ENCODE measurements at regions not wholly inside any gene's neighbourhood (a gene's known extent, or its start where the extent isn't known, plus 50 kb on each side); places are given as distances from the start of the nearest gene placed in this dataset.

DNA sequence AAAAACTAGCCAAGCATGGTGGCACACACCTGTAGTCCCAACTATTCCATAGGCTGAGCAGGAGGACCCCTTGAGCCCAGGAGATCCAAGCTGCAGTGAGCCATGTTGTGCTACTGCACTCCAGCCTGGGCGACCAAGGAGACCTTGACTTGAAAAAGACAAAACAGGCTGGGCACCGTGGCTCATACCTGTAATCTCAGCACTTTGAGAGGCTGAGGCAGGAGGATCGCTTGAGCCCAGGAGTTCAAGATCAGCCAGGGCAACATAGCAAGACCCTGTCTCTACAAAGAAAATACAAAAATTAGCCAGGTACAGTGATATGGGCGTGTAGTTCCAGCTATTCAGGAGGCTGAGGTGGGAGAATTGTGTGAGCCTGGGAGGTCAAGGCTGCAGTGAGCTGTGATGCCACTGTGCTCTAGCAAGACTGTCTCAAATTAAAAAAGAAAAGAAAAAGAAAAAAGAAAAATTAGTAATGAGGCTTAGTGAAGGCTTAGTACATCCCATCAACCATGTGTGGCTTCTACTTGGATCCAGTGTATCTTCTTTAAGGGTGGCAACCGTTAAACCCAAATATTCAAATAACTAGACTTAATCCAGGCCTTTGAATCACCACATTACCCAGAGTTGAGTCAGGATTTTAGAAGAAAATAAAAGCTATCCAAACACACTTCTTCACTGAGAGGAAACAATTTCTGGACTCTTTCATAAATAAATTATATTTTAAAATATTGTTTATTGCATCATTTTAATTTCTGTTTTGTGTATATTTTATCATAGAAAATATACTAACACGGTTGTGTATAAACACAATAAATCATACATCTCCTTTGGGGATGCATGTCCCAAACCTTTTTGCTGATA, 74.3 kb upstream of the RAB4A start:
- DNase-seq: no peak

DNA sequence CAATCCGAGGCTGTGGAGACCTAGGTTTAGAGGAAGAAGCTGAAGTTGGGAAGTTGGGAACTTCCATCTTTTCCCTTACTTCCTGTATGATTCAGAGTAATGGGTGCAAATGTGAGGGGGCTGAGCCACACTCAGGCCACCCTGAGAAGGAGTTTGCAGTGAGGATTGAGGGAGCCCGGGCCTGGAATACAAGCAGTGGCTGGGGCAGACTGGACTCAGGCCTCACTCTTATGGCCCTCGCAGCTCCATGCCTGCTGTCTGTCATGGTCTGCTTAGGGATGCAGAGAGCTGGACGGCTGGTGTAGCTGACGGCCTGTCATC, 73.7 kb upstream of the RAB4A start:
- no peak for DNase-seq

DNA sequence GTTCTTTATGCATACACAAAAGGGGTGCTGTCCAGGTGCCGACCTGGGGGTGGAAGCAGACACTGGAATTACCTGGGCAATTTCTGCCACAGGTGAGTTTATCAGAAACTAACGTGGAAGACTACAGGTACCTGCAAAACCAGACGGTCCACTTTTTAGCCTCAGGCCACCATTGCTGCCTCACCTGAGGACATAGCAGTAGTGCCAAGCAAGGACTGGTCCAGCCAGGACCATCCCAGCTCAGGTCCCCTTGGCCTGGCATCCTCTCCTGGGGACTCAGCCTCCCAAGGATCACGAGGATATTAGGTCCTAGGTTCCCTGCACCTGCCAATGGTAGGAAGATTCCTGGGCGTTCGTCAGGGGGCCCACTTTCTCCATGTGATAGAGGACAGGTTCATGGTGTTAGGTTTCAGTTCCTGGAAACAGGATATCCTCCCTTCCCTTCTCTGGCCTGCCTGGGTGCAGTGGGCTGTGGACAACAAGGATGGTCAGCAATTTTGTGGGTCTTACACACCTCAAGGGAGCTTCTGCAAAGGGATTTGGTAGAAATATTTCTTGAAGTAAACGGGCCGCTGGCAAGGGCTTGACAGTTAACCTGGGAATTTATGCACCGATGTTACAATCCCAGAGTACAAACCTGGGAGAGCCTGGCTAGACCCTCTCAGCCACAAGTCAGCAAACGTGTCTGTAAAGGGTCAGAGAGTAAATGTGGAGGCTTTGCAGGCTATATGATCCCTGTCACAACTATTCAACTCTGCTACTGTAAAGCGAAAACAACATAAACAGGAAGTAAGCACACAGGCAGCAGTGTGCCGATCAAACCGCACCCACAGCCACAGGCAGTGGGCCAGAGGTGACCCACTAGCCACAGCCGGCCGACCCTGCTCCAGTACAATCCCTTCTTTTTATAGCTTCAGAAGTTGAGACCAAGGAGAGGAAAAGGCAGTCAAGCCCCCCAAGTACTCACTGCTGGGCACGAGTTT, 71.4 kb upstream of the RAB4A start:
- no peak for DNase-seq

DNA sequence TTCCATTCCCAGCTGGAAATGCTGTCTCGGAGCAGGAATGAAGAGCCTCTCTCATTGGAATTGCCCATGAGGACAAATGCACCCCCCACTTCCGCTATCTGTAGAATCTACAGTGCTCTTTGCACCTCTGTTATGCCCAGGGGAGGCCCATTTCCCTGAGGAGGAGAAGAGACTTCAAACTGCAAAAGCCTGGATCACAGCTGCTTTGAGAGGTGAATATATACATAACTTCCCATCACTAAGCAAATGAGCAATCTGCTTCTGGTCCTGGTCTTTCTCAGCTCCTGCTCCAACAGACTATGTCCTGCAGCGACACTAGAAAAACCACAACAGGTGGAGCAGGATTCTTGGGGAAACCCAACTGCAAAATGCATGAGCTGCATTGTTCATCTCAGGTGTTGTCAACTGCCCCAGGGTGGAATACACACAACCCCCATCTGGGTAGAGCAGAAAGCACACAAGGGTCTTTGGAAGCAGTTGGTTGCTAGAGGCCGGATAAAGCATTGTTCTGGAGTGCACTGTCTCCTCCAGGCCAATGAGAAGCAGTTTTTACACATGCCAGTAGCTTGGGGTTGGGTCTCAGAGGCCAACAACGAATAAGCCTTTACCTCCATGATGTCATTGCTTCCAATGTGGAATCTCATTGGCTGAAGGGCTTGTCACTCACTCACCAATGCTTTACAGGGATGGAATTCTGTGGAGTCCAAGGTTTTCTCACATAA, 67.7 kb upstream of the RAB4A start:
- no peak for DNase-seq

DNA sequence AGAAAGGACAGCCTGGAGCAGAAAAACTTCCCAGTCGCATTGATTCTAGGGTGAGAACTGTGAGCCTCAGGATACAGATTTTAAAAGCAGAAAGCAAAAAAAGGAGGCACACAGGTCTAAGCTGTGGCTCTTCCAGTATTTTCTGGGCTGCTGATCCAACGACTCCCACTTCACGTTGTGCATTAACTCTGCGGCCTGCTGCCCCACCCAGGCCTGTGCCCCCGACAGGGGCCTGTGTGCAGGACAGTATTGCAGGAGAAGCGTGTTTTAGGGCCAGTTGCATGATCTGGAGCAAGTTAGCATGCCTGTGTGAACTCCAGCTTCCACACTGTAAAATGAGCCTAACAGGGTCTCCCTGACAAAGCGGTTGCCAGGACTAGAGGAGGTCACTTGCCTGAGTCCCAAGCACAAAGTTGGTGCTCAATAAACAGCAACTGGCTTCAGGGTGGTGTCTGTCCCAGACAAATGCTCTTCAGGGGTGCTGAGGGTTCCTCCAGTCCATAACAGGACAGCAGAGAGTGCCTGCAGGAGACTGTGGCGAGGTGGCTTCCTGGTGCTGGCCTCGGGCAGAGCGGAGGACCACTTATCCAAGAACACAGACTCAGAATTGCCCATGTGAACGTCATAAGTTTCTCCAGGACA, 66.8 kb upstream of the RAB4A start:
- no peak for DNase-seq

DNA sequence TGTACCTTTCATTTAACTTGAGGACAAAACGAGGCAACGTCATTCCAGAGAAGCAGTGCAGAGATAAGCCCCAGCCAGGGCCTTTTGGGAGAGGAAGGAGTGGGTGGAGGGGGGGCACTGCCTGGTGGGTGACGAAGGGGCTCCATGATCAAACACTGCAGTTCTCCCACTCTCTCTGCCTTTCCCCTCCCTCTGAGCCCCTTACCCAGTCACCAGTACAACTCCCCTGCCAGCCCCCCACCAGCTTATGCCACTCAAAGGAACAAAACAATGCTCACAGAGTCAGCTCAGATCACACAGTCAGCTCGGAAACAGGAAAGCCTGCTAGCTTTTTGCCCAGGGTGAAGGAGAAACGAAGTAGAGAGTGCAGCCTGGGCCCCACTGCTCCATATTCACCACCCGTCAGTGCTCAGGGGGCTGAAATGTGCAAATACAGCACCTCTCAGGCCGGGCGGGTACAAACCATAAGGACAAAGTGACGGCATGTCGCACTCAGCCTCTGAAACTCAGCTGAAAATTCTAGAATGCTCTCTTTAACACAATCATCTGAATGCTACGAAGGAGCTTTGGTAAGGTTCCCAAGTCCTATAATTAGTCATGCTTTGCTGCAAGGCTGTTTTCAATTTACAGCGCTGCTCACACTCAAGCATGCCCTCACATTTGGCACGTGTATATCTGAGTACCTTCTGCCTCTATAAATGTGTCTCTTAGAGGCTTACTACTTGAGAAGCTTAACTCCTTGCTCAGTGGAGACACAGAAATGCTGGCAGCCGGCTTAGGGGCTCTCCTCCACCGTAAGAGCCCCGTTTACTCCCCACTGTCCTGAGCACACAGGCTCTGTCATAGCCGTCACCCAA, 65.8 kb upstream of the RAB4A start:
- no peak for DNase-seq

DNA sequence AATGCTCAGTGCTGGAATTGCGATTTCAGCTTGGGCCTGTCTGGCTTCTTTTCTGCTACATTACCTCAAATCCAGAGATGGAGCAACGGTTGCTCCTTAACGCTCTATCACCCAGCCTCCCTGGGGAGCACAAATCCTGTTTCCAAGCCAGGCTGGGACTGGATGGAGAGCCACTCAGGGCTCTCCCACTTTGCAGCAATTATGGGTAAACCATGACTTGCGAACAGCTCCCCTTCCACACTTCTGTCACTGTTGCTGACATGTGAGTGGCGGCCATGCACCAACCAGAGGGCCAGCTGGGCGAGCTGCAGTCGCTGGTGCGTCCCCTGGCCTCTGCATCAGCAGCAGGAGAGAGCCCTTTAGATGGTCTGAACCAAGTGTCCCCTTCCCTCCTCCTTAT, 65.1 kb upstream of the RAB4A start:
- no peak for DNase-seq

DNA sequence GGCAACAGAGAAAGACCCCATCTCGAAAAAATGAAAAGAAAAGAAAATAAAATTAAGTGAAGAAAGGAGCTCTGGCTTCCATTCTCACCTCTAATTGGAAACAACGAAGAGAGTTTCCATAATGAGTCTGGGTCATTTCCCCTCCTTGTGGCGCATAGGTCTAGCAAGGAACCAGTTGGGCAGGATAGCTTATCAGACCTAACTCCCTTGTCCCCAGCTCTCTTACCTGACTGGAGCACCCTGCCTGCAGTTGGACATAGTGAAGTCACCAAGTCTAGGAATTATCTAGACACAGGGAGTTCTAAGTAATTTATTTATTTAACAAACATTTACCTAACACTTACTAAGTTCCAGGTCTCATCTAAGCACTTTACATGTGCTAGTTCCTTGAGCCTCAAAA, 63.0 kb upstream of the RAB4A start:
- no peak for DNase-seq

DNA sequence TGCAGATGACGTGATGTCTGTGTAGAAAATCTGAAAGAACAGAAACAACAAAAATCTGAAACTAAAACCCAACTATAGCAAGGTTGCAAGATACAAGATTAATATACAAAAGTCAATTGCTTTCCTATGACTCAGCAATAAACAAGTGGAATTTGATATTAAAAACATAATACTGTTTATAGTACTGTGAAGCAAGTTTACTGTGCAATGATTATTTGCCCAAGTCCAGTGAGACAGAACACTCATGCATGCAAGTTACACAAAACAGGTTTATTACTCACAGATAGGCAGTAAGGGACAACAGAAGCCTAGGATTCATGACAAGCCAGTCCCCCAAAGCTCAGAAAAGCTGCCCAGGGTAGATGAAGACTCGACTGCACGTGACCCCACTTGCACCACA, 62.4 kb upstream of the RAB4A start:
- DNase-seq: no peak

DNA sequence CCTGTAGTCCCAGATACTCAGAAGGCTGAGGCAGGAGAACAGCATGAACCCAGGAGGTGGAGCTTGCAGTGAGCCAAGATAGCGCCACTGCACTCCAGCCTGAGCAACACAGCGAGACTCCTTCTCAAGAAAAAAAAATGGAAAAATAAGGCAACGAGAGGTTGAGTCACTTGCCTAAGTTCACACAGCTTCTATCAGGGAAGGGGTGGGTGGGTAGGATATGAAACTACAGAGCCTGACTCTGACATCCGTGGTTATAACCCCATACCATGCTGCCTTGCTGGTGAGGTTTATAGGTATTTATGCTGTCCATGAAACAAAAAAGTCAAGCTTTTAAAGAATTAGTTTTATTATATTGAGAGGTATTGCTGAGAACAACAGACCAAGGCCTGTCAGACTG, 61.5 kb upstream of the RAB4A start:
- no peak for DNase-seq

DNA sequence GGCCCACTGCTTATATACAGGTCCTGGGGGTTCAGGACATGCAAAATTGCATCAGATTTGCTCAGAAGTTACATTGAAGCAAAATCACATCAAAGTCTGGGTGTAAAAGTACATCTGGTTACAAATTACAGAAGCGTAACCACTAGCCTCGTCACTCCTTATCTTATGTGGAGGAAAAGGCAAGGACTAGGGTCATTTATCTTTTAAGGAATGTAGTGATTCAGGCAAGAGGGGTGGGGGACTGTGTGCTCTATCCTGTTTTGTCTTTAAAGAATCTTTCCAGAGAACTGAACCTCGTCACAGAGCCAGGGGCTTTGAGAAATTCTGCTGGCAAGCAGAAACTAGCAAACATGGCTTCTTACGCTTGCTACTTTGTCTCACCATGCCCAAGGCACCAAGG, 61.1 kb upstream of the RAB4A start:
- no peak for DNase-seq

DNA sequence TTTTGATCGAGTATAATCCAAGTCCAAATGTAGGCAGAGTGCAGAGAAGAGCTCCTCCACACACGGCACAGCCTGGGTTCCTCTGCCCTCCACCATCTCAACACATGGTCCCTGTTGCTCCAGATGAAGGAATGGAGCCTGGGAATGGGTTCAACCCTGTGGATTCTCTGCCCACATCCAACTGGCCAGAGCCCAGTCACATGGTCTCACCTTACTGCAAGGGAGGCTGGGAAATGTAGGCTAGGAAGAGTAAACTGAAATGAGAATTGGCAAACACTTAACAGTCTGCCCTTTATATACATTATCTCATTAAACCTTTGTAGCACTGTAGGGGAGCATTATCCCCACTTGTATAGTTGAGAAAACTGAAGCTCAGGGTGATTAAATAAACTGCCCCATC, 60.1 kb upstream of the RAB4A start:
- DNase-seq: no peak

DNA sequence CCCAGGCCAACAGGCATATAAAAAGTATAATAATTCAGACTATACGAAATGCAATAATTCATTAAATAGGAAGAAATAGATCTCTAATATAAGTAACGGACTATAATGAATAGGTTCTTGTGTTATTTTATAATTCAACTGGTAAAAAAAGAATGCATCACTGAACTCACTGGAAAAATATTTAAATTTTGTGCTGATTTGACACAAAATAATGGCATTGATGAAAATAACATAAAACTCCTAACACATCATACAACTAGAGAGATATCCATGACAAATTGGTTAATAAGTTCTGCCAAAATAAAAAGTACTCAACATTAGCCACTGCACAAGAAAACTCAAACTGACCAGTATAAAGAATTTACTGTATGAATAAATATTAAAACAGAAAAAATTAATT, 57.1 kb upstream of the RAB4A start:
- DNase-seq: no peak

DNA sequence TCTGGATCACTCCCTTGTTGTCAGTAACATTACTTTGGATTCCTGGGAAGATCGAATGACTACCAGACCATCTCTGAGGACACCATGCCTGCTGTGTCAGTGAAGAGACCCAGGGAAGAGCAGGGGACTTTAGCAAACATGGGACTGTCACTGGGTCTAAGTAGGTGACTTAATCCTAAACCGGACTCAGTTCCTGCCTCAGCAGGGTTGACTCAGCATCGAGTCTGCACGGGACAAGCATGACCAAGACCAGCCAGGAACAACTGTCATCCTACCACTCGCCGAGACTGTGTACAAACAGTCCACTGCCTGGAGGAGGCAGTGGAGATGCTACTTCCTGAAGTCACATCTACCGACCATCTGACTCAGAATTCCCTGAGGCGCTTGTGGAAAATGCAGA, 53.2 kb upstream of the RAB4A start:
- DNase-seq: no peak

DNA sequence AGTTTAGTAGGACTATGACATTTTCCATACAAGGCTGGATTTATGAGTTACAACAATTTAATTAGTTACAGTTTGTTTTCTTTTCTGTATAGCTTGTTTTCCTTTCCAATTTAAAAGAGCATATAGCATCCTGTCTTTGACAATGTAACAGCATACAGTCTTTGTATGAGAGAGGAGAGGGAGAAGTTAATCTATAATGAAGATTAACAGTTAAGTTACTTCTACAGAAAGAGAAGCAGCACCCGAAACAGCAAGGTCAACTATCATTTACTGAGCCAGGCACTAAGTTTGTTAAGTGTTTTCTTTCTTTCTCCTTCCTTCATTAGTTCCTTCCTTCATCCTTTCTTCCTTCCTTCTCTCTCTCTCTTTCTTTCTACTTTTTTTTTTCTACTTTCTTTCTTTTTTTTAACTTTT, 52.3 kb upstream of the RAB4A start:
- no peak for DNase-seq

DNA sequence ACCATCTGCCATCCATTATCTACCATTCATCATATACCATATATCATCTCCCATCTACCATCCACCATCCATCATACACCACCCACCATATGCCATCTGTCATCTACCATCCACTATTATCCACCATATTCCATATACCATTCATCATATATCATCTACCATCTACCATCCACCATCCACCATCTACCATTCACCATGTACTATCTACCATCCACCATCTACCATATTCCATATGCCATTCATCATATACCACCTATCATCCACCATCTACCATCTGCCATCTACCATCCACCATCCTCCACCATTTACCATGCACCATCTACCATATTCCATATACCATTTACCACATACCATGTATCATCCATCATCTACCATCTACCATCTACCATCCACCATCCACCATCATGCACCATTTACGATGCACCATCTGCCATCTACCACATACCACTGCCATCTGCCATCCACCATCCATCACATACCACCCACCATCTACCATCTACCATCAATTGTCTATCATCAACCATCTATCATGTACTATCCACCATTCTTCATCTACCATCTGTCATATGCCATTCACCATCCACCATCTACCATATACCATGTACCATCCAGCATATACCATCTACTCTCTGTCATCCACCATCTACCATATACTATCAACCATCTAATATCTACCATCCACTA, 50.6 kb upstream of the RAB4A start:
- no peak for DNase-seq

DNA sequence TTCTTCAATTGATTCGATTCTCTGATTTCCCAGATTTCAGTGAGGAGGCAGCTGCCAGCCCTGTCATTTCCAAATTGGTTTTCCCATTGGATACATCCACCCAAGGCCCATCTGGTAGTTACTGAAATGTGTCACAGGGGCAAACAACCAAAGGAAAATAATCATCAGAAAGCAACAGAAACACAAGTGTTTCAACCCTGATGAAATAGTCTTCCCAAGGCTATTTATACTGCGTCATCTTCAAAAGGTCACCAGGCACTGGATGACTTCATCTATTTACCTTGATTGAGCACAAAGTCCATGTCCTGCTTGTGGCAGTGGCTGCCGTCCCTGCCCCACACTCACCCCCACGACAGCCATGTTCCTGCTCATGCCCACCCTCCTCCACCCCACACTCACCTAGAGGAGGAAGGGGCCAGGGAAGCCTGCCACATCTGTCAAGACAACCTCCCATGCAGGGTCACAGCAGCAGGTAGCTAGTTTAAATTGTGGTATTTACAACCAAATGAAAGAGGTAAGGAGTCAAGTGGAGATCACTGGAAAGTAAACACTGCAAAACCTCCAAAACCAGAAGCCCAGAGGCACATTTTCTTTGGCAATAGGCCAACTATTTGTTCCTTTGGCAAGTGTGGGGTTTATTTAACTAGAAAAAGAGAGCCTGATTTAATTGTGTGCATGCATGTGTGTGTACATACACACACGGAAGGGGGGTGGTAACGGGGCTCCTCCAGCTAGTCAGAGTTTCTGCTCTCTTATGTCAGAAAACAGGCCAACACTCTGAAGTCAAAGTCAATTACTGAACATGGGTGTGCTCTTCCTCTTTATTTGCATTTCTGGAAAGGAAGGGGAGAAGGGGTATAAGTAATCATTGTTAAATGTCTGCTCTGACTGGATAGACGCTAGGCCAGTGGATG, 49.5 kb upstream of the RAB4A start:
- DNase-seq: no peak
